BJ (cell line): ENCODE measurements at regions not wholly inside any gene's neighbourhood (a gene's known extent, or its start where the extent isn't known, plus 50 kb on each side); places are given as distances from the start of the nearest gene placed in this dataset.

Source experiments
- CTCF ChIA-PET: fragments of 350-600 bp; formaldehyde crosslinking; extraction: SDS; loops from one replicate; lab custom pipeline; 2021; ENCODE audit warnings: antibody characterized with exemption, inconsistent platforms; lab: Yijun Ruan, JAX
- POLR2A ChIA-PET: fragments of 300-600 bp; sonication (Branson Sonifier 250); formaldehyde crosslinking; extraction: SDS; loops from one replicate; lab custom pipeline; 2021; ENCODE audit warnings: antibody characterized with exemption; lab: Charles Lee
- DNase-seq: peaks from one replicate; pipeline ENCODE4 v3.0.0-alpha.2; 2011; ENCODE audit warnings: low read depth
- H3K27me3 ChIP-seq: 2 replicates; pipeline ENCODE4 v1.6.0; 2011; ENCODE audit warnings: low read length; ENCODE audit not compliant: control insufficient read depth, insufficient read depth
- H3K36me3 ChIP-seq: 2 replicates; pipeline ENCODE4 v1.5.1; 2011; ENCODE audit warnings: low read length; ENCODE audit not compliant: control insufficient read depth, insufficient read depth
- H3K4me3 ChIP-seq: 2 replicates; pipeline ENCODE4 v1.5.1; 2011; ENCODE audit warnings: low read depth, mild to moderate bottlenecking, control low read depth, low read length
- TF ChIP-seq, protein P1 (sequence below): IDR thresholded peaks from 2 replicates; pipeline ENCODE4 v1.5.1; 2011; ENCODE audit warnings: low read depth, mild to moderate bottlenecking, control low read depth, inconsistent platforms, low read length, moderate library complexity; ENCODE audit not compliant: insufficient read depth

DNA sequence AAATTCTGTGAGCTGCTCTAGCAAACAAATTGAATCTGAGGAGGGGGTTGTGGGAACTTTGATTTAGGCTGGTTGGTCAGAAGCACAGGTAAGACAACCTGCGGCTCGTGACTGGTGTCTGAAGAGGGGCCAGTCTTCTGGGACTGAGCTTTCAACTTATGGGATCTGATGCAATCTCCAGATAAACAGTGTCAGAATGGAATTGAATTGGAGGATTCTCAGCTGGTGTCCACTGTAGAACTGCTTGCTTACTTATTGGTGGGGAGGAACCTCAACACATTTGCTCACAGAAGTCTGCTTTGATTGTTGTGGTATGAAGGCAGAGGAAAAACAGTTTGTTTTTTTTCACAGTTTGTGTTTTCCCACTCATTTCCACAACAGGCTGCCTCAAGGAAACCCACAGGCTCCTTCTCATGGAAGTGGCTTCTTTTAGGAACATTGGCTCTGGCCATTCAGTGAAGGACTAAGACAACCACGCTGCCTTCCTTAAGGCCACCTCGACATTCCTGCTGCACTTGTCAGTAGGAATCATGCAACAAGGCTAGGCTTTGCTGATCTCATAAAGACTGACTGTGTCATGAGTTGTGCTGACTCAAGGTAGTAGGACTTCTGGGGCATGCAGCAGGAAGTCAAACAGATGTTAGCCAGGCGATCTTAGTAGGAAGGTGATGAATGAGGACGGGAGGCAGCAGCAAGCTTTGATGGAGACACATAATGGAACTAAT, 104.7 kb downstream of the TSN start:
- DNase-seq, result peak; percentile 86
- TF ChIP-seq, protein P1, sequence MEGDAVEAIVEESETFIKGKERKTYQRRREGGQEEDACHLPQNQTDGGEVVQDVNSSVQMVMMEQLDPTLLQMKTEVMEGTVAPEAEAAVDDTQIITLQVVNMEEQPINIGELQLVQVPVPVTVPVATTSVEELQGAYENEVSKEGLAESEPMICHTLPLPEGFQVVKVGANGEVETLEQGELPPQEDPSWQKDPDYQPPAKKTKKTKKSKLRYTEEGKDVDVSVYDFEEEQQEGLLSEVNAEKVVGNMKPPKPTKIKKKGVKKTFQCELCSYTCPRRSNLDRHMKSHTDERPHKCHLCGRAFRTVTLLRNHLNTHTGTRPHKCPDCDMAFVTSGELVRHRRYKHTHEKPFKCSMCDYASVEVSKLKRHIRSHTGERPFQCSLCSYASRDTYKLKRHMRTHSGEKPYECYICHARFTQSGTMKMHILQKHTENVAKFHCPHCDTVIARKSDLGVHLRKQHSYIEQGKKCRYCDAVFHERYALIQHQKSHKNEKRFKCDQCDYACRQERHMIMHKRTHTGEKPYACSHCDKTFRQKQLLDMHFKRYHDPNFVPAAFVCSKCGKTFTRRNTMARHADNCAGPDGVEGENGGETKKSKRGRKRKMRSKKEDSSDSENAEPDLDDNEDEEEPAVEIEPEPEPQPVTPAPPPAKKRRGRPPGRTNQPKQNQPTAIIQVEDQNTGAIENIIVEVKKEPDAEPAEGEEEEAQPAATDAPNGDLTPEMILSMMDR, result no peak
- Histone ChIP-seq H3K4me3 (no peak overlapping the region), H3K27me3 (peaks cover 2% of the 10 kb centered on the region), H3K36me3 (no peaks in the 10 kb centered on the region)
- ChIA-PET POLR2A (no interaction called here), CTCF (no interaction called here)

DNA sequence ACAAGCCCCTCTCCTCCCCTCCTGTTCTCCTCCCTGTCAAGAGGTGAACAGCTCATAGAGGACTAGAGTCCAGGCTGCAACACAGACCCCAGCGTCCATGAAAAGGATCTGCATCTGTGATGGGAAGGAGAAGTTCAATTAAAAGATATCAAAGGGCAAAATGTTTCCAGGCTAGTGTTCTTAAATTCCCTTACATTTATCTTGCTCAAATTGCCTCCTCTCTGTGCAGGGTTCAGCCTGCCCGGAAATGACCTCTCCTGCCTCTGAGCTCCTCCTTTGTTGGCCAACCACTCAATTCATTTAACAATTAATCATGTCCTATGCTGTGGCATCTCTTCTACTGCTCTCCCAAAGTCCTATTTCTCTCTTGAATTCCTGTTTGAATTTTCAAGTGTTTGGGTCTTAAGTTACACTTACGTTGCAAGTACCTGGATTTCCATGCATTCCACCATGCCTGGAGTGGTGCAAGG, 105.3 kb downstream of the TSN start:
- DNase-seq, result no peak
- CTCF ChIA-PET, result no interaction called here
- Histone ChIP-seq H3K4me3 (no peak overlapping the region), H3K36me3 (no peaks in the 10 kb centered on the region), H3K27me3 (no peaks in the 10 kb centered on the region; the same call in 1 of the 2 replicates)
- POLR2A ChIA-PET, result no interaction called here
- TF ChIP-seq, protein P1, result no peak

- CTCF ChIA-PET, result interaction anchor here (1.2 kb wide), 1 partner anchor 15 kb away, joined by 3 read pairs; no protein-coding TSS in a partner anchor
- TF ChIP-seq, protein P1, result no peak
- no peaks in the 10 kb centered on the region; the same call in 1 of the 2 replicates for H3K27me3 ChIP-seq
- POLR2A ChIA-PET, result no interaction called here
- H3K36me3 ChIP-seq, result no peaks in the 10 kb centered on the region
- H3K4me3 ChIP-seq, result no peak overlapping the region
- no peak for DNase-seq
These were observed 106.8 kb downstream of the TSN start for GRCh38 chr2:121862286-121862685.

DNA sequence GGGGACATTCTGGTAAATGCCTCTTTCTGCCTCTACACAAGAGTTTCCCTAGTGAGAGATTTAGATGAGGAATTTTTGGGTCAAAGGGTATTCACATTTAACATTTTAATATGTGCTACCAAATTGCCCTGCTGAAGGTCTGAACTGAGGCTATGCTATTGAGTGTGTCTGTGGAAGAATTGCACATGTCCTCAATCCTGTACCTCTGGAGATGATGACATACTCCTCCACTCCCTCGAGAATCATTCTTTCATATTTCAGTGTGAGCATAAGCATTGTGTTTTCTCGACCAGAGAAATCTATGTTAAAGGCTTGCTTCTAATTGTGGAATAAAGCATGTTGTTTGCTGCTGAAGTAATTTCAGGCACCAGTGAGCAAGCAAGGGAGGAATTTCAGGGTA, 110.5 kb downstream of the TSN start:
- TF ChIP-seq, protein P1, result no peak
- CTCF ChIA-PET, result no interaction called here
- Histone ChIP-seq H3K27me3 (peaks cover 2% of the 10 kb centered on the region; the same call in 1 of the 2 replicates), H3K36me3 (no peaks in the 10 kb centered on the region), H3K4me3 (no peak overlapping the region)
- POLR2A ChIA-PET, result no interaction called here
- no peak for DNase-seq

DNA sequence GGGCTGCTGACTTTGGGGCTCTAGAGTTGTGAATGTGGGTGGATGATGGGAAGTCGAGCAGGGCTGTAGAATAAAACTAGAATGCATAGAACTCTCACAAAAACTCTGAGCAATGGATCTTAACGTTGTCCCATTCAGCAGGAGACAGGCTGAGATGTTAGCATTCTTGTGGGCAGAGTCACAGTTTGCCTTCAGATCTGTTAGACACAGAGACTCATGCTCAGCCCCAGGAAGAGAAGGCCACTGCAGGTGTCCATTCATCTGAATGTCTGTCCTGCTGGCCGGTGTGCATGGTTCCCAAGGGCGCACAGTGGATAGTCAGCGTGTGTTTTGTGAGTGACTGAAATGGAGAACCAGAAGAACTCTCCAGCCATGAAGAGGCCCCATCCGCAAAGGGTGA, 111.3 kb downstream of the TSN start:
- POLR2A ChIA-PET, result no interaction called here
- DNase-seq, result peak; percentile 4
- Histone ChIP-seq H3K4me3 (no peak overlapping the region), H3K27me3 (peaks cover 2% of the 10 kb centered on the region; the same call in 1 of the 2 replicates), H3K36me3 (no peaks in the 10 kb centered on the region)
- TF ChIP-seq, protein P1, result no peak
- CTCF ChIA-PET, result no interaction called here
